Colon (tissue), 2 donors: ENCODE measurements at regions not wholly inside any gene's neighbourhood (a gene's known extent, or its start where the extent isn't known, plus 50 kb on each side); places are given as distances from the start of the nearest gene placed in this dataset.
"Not testable (repeated sequence)": the region's sequence is repeated elsewhere in the genome, so short reads cannot be mapped to it uniquely, and the experiment has no call there.

ENCODE experiments used
- FAIRE-seq: peaks from 2 replicates; lab custom pipeline; 2012; peaks lifted over from hg19 to GRCh38; lab: Jason Lieb, UNC
- donor health status: control.
- donor health status: control.

DNA sequence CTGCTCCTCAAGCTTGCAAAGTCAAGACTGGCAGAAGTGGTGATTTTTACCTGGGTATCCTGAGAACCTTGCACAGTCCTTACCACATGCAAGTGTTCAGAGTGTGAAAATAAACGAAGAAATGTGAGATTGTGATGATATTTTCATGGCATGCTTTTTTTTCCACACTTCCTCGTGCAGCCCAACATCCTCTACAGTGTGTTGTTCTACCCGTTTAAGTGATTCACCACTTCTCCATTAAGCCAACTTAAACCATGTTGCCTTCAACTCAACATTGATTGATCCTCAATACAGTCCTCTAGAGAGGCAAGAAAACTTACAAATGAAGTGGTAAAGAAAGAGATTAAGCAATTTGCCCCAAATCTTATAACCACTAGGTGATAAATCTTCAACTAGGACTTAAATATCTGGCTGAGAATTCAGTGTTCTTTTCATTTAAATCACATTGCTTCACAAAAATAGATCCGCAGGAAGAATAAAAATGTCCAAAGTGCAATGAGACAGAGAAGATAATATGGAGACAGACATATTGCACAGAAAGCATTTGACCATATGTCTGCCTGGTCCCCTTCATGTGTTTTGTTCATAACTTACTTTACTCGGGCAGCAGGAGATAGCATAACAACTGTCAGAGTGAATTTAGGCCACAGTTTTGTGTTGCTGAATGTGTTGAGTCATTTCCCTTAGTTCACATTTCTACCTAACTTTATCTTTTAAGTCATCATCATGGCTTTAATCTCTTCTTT is 75.8 kb upstream of the PARP8 start:
- not testable (repeated sequence) for FAIRE-seq

DNA sequence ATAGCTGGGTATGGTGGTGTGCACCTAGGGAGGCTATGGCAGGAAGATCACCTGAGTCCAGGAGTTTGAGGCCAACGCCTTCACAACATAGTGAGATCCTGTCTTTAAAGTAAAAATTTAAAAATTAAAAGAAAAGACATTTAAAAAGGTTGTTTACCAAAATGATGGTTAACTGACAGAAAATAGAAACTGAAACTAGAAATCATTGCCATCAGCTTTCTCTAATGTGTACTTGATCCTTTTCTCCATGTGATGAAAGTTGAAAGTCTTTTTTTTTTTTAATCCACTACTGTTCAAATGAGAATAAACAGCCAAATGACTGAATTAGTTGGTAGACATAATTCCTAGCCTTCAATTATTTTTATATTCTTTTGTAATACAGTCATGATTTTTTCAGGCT is 75.1 kb upstream of the PARP8 start:
- FAIRE-seq: not testable (repeated sequence)

DNA sequence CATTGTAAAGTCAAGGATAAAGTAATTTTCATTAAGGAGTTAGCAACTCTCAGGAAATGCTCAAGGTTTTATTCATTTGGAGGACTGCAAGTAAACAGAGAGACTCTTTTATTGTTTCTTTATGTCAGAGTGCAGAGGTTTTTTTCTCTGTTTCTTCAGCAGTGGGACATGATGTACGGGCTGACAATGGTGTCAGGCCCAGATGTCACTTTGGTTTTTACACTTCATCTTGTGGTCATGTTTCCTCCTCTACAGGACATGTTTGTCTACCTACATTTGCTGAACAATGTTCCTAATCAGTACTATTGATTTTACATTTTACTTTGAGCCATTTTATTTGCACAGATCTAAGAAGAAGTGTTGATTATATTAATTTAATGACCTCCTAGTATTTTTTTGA is 72.8 kb upstream of the PARP8 start:
- no peak for FAIRE-seq

GRCh38 chr5:50595199-50595598 is 71.2 kb upstream of the PARP8 start:
- no peak for FAIRE-seq

GRCh38 chr5:50601576-50601975 is 64.9 kb upstream of the PARP8 start:
- not testable (repeated sequence) for FAIRE-seq

GRCh38 chr5:50606179-50606578 is 60.3 kb upstream of the PARP8 start:
- FAIRE-seq: no peak

DNA sequence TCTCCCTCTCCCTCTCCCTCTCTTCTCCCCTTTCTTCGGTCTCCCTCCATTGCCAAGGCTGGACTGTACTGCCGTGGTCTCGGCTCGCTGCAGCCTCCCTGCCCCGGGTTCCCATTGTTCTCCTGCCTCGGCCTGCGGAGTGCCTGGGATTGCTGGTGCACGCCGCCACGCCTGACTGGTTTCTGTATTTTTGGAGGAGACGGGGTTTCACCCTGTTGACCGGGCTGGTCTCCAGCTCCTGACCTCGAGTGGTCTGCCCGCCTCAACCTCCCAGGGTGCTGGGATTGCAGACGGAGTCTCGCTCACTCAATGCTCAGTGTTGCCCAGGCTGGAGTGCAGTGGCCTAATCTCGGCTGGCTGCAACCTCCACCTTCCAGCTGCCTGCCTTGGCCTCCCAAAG is 59.0 kb upstream of the PARP8 start:
- FAIRE-seq: not testable (repeated sequence)

- not testable (repeated sequence) for FAIRE-seq
These were observed 58.3 kb upstream of the PARP8 start for GRCh38 chr5:50607953-50608705.

- not testable (repeated sequence) for FAIRE-seq
These were observed 53.4 kb upstream of the PARP8 start for GRCh38 chr5:50613057-50613456.
